ENCODE measurements at regions not wholly inside any gene's neighbourhood (a gene's known extent, or its start where the extent isn't known, plus 50 kb on each side); places are given as distances from the start of the nearest gene placed in this dataset.

DNA sequence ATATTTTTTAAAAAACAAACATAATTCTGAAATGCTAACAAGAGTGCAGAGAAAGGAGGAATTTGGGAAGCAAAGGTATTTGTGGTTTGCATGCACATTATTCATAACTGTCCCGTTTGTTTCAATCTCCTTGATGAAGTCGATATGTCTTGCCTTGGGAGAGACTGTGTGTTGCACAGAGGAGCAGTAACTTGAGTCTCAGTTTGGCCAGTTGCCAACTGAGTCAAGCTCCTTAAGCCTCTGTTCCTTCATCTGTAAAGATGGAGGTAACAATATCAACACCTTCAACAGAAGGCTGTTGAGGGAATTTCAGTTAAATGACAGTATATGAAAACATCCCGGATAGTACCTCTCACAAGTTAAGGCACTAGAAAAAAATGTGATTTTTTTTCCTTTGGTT, 226.2 kb downstream of the ASXL3 start:
- TF ChIP-seq, protein P1, sequence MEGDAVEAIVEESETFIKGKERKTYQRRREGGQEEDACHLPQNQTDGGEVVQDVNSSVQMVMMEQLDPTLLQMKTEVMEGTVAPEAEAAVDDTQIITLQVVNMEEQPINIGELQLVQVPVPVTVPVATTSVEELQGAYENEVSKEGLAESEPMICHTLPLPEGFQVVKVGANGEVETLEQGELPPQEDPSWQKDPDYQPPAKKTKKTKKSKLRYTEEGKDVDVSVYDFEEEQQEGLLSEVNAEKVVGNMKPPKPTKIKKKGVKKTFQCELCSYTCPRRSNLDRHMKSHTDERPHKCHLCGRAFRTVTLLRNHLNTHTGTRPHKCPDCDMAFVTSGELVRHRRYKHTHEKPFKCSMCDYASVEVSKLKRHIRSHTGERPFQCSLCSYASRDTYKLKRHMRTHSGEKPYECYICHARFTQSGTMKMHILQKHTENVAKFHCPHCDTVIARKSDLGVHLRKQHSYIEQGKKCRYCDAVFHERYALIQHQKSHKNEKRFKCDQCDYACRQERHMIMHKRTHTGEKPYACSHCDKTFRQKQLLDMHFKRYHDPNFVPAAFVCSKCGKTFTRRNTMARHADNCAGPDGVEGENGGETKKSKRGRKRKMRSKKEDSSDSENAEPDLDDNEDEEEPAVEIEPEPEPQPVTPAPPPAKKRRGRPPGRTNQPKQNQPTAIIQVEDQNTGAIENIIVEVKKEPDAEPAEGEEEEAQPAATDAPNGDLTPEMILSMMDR (IDR thresholded peaks at IDR 0.05): no peak
- TF ChIP-seq POLR2A (IDR thresholded peaks at IDR 0.05): no peak

Measured in Peyer's patch (tissue), 4 donors.